GM12891 (cell line): ENCODE measurements at regions not wholly inside any gene's neighbourhood (a gene's known extent, or its start where the extent isn't known, plus 50 kb on each side); places are given as distances from the start of the nearest gene placed in this dataset.

Experiments used
- POLR2A ChIP-seq: IDR thresholded peaks from 2 replicates; pipeline ENCODE4 v1.6.1; 2011; ENCODE audit warnings: low read depth, low read length, control low read depth
- SPI1 ChIP-seq: IDR thresholded peaks from 2 replicates; pipeline ENCODE4 v1.6.1; 2011; ENCODE audit warnings: low read depth, low read length, control low read depth

GRCh38 chr6:156526081-156526480, 251.1 kb upstream of the ARID1B start:
- TF ChIP-seq SPI1 (no peak), POLR2A (no peak)
